ENCODE measurements at regions not wholly inside any gene's neighbourhood (a gene's known extent, or its start where the extent isn't known, plus 50 kb on each side); places are given as distances from the start of the nearest gene placed in this dataset.
"Not testable (repeated sequence)": the region's sequence is repeated elsewhere in the genome, so short reads cannot be mapped to it uniquely, and the experiment has no call there.

- not testable (repeated sequence) for DNase-seq (ENCODE audit: low read depth in 1 of 2, low spot score in 1 of 2)
These were observed 267.2 kb downstream of the MEF2C start for GRCh38 chr5:88615767-88616166.

- DNase-seq (ENCODE audit: low read depth in 1 of 2, low spot score in 1 of 2): no peak
These were observed 269.9 kb downstream of the MEF2C start for GRCh38 chr5:88613051-88613450.

DNA sequence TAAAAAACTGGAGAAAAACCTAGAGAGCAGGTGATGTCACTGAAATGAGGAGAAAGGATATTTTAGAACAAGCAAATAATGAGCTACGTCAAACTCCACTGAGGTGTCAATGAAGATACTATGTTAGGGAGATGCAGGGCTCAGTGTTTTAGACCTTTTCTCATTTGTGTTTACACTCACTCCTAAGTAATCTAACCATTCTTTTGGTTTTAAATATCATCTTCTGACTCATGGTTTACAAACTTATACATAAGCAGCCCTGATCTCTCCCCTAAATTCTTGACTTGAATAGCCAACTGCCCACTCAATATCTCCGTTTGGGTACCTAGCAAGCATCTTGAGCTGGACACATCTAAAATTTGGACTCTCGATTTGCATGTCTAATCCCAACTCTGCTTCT, 272.4 kb downstream of the MEF2C start:
- no peak for DNase-seq (ENCODE audit: low read depth in 1 of 2, low spot score in 1 of 2)

GRCh38 chr5:88607492-88607891, 275.5 kb downstream of the MEF2C start:
- DNase-seq (ENCODE audit: low read depth in 1 of 2, low spot score in 1 of 2): no peak

- DNase-seq (ENCODE audit: low read depth in 1 of 2, low spot score in 1 of 2): no peak
These were observed 276.4 kb downstream of the MEF2C start for GRCh38 chr5:88606626-88607025.

- no peak for DNase-seq (ENCODE audit: low read depth in 1 of 2, low spot score in 1 of 2)
These were observed 276.8 kb downstream of the MEF2C start for GRCh38 chr5:88606173-88606572.

DNA sequence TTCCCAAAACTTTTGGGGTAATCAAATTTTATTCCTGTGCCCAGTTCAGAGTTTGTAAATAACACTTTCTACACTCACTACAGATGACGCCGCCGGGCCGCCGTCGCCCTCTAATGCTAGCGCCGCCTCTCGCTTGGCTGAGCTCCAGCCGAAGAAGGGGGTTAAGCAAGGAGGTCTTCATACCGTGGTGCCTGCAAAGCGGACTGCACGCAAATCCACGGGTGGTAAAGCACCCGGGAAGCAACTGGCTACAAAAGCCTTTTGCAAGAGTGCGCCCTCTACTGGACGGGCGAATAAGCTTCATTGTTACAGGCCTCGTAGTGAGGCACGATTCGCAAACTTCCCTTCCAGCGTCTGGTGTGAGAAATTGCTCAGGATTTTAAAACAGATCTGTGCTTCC, 280.4 kb downstream of the MEF2C start:
- no peak for DNase-seq (ENCODE audit: low read depth in 1 of 2, low spot score in 1 of 2)

DNA sequence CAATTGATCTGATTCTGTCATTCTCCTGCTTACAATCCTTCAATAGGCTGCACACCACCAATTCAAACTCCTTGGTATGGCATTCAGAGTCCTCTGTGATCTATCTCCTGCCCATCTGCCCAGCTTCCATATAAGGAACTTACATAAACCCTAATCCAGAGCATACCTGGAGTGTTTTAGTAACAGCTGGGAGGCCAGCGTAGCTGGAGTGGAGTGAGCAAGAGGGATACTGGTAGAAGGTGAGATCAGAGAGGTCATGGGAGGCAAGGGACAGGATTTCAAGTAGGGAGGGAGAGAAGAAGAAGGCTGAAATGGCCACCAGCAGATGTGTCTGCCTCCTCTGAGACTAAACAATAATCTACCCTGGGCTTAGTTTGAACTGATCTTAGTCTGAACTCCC, 288.5 kb downstream of the MEF2C start:
- DNase-seq (ENCODE audit: low read depth in 1 of 2, low spot score in 1 of 2): no peak

GRCh38 chr5:88588609-88589008, 294.4 kb downstream of the MEF2C start:
- no peak for DNase-seq (ENCODE audit: low read depth in 1 of 2, low spot score in 1 of 2)

GRCh38 chr5:88583471-88583870, 299.5 kb downstream of the MEF2C start:
- DNase-seq (ENCODE audit: low read depth in 1 of 2, low spot score in 1 of 2): no peak

- DNase-seq (ENCODE audit: low read depth in 1 of 2, low spot score in 1 of 2): no peak
These were observed 289.7 kb upstream of the TMEM161B start for GRCh38 chr5:88558366-88558765.

DNA sequence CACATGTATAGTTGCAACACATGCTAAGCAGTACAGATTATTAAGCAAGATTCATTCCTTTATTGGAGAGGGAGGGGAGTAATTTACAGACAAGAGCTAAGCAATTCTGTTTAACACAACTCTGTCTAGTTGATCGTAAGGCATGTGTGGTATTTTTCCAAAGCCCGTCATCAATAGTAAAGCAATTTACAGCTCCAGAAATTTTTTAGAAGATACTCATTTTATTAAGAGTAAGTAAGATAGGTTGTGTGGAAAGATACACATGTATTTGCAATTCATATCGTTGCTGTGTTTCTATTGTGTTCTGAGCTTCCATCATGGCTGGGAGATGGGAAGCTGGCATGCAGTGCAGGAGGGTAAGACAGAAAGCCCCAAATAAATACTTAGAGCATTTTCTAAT, 289.2 kb upstream of the TMEM161B start:
- no peak for DNase-seq (ENCODE audit: low read depth in 1 of 2, low spot score in 1 of 2)

DNA sequence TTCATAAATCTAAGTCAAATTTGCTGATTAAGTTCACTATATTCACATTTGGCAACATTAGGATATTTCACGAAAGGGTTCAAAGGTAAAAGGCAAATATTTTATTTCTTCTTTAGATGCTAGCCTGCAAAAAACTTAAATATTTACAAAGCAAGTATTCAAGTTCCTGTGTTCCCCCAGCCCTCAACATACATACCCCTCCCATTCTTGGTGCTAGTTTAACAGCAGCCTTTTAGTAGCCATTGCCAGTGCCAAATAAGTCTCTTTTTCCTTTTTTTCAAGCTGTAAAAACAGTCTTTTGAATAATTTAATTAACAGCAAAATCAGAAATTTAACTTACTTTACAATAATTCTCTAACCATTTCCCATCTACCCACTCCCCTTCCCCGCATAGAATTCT, 288.5 kb upstream of the TMEM161B start:
- no peak for DNase-seq (ENCODE audit: low read depth in 1 of 2, low spot score in 1 of 2)

GRCh38 chr5:88556406-88556805, 287.8 kb upstream of the TMEM161B start:
- no peak for DNase-seq (ENCODE audit: low read depth in 1 of 2, low spot score in 1 of 2)

- no peak for DNase-seq (ENCODE audit: low read depth in 1 of 2, low spot score in 1 of 2)
These were observed 287.0 kb upstream of the TMEM161B start for GRCh38 chr5:88555674-88556073.

- no peak for DNase-seq (ENCODE audit: low read depth in 1 of 2, low spot score in 1 of 2)
These were observed 285.3 kb upstream of the TMEM161B start for GRCh38 chr5:88553986-88554385.

GRCh38 chr5:88553136-88553875, 284.7 kb upstream of the TMEM161B start:
- no peak for DNase-seq (ENCODE audit: low read depth in 1 of 2, low spot score in 1 of 2)

DNA sequence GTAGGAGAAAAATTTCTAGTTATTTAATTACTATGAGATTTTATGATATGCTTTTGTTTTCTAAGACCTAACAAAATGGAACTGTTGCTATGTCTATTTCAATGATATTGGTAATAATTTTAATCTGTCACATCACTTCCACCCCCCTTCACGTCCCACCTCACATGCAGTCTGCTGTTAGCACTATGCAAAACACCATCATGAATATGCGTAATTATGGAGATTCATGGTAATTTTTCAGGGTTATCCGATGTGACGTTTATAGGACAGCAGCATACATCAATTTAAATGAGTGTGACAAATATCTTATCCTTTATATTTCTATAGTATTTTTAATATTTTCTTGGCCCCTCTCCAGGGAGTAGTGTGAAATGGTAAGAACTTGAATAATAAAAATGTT, 283.8 kb upstream of the TMEM161B start:
- no peak for DNase-seq (ENCODE audit: low read depth in 1 of 2, low spot score in 1 of 2)

DNA sequence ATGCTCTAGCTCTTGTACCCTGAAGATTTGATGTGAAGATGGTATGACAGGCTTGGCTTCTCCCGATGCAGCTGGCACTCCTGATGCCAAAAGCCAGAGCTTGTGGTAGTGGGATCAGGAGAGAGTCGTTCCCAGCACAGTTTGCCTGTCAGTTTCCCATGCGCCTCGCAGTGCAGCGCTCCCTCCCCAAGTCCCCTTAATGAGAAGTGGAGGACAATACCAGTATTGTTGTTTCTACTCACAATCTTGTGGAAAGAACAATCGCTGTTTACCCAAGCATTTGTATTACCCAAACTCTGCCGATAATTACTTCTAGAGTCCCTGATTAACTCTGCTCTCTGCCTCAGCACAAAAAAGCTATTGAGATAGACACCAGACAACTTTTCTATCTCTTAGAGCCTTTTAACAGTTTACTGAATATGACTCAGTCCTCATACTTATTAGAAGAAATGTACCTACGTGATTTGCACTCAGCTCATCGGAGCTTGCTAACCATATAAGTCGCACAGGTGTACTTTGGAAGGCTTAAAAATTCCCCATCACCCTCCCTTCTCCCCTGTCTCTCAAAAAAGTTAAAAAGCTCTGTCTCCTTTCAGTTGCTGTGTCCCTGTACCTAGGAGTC, 283.2 kb upstream of the TMEM161B start:
- DNase-seq (ENCODE audit: low read depth in 1 of 2, low spot score in 1 of 2): no peak

GRCh38 chr5:88550736-88551135, 282.1 kb upstream of the TMEM161B start:
- DNase-seq (ENCODE audit: low read depth in 1 of 2, low spot score in 1 of 2): no peak

- no peak for DNase-seq (ENCODE audit: low read depth in 1 of 2, low spot score in 1 of 2)
These were observed 279.6 kb upstream of the TMEM161B start for GRCh38 chr5:88548136-88548805.

- no peak for DNase-seq (ENCODE audit: low read depth in 1 of 2, low spot score in 1 of 2)
These were observed 276.7 kb upstream of the TMEM161B start for GRCh38 chr5:88545338-88545737.
